NCI-H187 treated with DMSO at 0.1 percent for 48 hours (cell line): ENCODE measurements at regions not wholly inside any gene's neighbourhood (a gene's known extent, or its start where the extent isn't known, plus 50 kb on each side); places are given as distances from the start of the nearest gene placed in this dataset.

ENCODE experiments used
- DNase-seq: peaks from one replicate; lab custom pipeline; 2025; lab: John Stamatoyannopoulos, UW

DNA sequence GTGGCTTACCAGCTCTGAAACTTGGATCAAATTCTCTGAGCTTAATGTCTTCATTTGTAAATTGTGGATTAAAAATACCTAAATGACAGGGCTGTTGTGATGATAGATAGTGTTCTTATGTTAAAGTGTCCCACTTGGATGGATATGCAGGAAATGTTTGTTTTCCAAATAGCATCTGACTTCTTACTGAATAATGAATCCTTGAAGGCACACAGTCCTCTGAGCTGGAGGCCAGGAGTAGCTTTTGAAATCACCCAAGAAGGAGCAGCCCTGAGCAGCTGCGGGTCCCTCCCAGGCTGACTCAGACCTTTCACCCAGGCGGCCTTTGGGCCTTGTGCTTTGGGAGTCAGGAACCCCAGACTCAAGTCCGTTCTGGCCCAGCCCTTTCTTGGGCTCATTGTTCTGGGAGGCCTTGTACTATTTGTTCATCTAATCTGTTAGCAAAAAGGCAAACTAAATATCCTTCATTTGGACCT is 173.0 kb upstream of the GATA6 start:
- DNase-seq: no peak

DNA sequence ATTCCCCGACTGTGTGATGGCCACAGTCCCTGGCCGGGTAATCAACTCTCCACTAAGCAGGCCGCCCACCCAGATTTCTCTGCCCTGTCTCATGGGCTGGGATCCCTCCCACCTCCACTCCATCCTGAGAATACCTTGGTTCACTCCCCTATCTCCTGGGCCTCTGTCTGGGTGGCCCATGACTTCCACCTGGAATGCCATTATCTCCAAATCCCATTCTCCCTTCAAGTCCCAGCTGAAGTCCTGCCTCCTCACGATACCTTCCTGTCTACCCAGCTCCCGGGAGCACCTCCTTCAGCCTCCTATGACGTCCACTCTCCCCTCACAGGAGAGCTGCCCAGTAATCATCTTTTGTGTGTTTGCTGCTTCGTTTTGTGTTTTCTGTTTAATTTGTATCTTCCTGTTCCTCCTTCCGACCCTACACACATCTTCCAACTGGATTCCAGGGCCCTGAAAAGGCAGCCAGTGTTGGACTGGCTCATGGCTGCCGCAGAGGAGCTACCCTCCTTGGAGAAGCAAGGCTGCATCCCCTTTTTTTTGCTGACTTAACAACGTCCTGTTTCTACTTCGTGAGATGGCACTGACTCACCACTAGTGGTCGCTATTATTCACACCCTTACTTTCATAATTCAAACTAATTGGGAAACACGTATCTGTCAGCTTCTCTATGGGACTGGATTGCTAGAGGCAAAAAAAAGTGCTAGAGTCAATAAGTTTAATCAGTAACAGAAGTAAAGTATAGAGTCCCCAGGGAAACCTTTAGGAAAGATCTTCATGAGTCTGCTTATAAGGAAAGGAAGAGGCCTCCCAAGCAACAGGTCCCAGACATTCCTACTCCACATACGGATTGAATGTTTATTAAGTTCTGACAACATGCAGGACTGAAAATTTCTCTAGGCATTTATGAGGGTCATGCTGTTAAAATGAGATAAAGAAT is 171.9 kb upstream of the GATA6 start:
- no peak for DNase-seq

DNA sequence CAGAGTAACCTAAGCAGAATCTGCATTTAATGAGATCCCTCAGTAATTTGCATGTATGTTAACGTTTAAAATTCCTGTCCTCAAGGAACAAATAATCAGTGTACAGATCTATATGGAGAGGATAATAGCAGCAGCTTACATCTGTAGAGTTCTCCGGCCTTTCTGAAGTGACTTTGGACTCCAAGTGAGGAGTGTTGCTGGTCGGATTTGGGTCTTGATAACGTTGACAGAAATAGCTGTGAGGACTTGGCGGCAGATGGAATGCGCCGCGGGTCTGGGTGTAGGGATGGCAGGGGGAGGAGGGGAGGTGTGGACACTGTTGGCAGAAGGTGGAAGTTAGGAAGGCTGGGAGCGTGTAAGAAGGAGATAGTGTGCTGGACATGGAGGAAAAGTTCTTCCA is 170.9 kb upstream of the GATA6 start:
- DNase-seq: no peak

DNA sequence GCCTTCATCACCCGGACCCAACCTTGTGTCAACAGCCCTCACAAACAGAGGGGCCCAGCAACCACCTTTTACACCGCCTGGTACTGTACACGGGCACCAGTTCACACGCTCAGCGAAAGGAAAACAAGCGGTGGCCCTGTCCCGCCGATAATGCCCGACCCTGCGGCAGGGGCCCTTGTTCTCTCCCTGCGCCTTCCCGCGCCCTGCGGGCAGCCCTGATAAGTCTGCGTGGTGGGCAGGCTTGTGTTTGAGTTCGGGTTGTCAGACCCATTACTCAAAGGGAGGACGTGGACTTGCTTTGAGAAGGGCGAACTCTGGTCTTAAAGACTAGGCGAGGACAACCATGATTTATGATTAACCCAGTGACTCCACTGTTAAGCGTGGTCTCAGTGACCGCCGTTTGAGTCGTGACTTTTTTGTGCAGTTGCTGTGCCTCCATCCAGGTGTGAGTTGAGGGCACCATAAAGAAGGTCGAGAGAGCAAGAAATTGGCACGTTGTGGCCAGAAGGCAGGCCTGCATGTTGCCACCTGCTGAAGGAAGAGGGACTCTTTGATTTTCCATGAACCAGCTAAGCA is 167.4 kb upstream of the GATA6 start:
- no peak for DNase-seq

DNA sequence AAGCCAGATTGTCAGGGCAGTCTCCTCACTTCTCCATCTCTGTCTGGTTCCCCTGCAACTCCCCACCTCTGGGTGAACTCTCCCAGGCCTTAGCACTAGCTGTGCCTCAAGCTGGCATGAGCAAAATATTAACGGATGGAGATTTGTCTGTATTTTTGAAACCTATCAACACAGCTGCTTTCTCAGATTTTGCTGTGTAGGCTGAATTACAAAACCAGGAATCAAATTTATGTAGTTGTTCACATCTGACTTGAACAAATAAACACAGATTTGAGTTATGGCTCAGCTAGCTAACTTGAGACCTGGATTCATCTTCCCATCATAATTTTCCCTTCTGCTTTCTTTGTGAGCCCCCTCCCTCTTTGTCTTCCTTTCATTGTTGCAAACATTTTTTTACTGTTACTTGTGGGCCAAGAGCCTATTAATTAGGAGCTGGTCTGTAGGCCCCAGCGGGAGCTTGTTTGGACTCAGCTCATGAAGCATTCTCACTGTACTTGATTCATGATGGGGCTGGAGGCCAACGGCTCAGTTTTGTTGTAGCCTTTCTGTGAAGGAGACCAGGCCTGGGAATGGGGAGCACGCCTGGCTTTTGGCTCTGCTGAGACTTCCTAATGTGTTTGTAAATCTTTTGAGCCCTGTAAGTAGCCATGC is 164.1 kb upstream of the GATA6 start:
- no peak for DNase-seq

DNA sequence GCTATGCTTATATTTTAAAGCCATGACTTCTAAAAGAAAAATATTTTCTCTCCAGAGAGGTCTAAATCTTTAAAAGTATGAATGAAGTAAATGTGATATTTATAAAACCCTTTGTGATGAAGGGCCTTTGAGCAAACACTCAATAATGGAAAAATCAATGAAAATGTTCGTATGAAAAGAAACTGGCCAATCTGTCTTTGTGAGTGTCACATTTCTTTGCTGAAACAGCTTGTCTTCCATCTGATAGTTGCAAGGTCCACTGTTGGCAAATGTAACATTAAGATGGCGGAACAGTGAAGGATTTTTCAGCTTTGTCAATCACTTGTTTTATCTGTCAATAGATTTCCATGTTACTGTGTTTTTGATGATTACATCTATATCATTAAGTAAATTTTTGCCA is 162.9 kb upstream of the GATA6 start:
- no peak for DNase-seq

DNA sequence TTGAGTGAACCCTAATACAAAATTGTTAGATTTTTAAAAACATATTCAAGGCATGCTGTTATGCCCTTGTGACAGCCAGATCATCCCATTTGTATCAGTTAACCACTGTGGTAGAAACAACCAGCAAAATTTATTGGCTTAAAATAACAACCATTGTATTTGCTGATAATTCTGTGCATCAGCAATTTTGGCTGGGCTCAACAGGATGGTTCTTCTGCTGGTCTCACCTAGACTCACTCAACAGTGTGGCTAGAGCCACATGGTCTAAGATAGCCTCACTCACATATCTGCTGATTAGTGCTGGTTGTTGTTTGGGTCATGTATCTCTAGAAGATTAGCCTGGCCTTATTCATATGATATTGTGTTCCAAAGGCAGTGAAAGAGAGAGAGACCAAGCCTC is 160.1 kb upstream of the GATA6 start:
- no peak for DNase-seq

DNA sequence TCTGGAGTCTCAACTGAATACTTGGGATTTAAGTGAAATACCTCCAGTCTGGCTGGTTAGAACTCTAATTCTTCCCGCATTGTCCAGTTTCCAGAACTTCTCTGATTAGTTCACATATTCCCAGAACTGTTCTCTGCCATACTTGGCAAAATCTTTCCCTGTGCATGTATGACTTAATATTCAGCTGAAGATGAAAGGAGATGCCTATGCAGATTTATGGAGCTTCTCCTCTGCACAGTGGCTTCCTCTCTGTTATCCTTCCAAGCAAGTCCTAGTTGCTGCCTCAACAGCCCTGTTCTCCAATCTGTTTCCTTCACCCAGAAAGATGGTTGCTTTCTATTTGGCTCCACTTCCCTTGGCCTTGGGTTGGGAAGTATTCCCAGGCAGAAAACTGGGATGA is 155.4 kb upstream of the GATA6 start:
- no peak for DNase-seq

DNA sequence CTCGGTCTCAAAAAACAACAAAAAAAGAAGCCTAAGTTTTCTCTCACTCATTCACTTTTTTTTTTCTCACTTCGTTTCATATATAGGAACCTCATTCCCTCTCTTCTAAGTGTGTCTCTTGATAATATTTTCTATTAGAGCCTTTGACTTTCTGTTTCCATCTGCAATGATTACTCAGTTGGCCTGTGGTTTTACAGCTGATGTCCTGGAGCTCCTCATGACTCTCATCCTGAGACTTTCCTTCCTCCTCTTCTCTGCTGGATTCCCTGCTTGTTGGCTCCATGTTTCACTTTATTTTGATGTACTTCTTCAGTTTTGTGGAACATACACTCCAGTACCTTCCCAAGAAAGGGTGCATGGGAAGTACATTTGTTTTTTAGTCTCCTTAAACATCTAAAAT is 154.2 kb upstream of the GATA6 start:
- DNase-seq: no peak

DNA sequence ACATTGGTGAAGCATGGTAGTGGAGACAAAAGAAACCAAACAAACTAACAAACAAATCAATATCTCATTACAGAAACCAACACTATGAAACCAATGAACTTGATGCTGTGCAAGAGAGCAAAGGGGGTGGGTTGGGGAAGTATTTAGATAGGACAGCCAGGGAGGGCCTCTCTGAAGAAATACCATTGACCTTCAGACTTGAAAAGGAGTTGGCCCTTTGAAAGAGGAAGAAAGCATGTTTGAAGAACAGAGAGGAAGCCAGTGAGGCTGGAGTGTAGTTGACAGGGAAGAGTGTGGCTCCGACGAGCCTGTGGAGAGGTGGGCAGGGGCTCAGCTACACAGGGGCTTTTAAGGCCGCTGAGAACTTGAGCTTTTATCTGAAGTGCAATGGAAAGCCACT is 151.0 kb upstream of the GATA6 start:
- DNase-seq: no peak

DNA sequence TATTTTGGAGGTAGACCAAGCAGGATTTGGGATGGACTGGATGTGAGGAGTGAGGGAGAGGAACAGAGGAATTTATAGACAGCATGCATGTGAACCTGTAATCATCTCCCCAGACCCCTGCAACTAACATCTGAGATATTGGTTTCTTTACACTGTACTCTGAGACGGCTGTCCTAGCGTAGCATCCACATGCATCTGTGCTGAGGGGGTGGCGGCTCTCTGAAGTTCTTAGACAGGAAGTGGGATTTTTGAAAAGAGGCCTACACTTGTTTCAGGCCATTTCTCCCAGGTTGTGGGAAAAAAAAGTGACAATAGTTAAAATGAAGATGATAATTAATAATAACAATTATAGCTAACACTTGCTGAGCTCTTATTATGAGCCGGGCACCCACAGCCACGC is 150.2 kb upstream of the GATA6 start:
- DNase-seq: no peak

DNA sequence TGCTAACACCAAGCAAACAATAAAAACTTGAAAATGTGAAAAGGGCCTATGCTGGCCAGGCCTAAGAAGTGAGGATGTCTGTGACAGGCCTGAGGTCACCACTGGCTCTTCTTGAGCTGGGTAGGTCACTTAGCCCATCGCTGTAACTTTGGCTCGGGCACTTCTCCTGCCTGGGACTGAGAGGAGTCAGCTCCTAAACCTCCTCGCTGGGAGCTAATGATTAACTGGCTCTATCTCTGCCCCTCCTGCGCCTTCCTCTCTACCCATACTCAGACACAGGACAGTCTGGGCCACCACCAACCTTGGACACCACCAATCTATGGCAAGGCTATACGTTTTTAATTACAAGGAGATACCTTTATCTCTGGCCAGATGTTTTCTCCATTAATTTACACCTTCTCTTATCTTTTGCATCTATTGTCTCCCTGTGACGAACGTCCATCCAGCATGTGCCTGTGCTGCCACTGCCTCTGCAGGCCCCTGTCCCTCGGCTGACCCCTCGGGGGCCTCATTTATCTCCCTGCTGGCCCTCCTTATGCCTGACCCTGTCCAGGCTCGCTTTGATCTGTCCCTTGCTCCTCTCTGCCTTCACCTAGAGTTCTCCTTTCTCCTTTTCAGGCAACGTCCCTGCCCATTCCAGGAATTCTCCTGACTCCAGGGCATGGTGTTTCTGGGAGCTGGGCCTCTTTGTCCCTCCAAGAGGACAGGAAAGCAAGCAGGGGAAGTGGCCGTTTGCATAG is 149.1 kb upstream of the GATA6 start:
- no peak for DNase-seq

DNA sequence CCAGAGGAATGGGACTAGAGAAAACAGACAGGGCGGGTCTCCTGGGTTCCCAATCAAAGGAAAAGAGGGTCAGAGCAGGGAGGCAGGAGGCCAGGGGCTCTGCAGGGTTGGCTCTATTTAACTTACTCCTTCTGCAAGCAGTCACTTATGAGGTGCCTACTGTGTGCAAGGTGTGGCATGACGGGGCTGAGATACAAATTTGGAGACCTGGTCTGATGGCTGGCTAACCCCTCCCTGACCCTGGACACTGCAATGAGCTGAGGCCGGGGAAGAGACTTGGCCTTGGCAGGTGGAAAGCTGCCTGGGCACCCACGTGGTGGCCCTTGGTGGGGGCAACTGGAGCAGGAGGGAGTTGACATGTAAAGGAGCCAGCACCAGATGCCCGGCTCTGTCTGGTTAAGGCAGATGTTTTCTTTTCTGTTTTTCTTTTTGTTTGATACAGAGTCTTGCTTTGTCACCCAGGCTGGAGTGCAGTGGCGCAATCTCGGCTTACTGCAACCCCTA is 148.5 kb upstream of the GATA6 start:
- no peak for DNase-seq

DNA sequence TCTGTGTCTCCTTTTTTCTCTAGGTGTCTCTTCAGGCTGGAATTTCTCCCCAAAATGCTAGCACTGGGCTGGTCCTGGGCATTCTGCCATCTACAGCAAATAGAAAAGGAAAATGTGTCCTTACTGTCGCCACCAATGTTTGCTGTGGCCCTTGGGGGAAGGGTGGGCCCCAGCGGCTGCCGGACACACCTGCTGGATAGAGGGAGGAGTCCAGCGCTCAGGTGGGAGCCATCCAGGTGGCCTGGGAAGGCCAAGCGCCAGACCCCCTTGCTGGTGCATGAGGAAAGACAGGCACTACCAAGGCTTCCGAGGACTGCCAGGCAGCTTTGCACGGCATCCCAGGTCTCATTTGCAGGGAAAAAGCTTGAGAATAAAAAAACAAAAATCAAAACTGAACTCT is 147.7 kb upstream of the GATA6 start:
- DNase-seq: no peak

DNA sequence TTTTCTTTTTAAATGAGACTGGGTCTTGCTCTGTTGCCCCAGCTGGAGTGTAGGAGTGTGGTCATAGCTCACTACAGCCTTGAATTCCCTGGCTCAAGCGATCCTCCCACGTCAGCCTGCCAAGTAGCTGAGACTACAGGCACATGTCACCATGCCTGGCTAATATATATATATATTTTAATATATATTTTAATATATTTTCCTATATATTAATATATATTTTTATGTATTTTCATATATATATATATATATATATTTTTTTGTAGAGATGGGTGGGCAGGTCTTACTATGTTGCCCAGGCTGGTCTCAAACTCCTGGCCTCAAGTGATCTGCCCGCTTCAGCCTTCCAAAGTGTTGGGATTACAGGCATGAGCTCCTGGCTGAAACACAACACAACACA is 144.5 kb upstream of the GATA6 start:
- DNase-seq: no peak

DNA sequence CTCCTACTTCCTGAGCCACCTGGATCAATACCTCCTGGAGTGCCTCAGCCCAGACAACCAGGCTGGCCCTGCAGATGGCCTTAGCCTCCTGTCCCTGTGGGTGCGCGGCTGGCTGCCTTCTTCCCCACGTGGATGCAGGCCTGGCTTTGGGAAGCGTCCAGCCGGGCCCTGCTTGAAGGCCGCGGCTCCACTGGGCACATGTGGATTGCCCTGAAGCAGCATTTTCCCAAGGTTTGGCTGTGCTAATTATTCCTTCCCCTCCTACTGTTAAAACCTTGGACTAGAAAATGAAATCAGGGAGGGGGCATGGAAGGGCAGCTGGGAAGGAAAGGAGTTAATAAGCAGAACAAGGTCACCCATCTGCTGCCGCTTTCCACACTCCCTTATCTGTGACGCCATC is 143.0 kb upstream of the GATA6 start:
- no peak for DNase-seq

DNA sequence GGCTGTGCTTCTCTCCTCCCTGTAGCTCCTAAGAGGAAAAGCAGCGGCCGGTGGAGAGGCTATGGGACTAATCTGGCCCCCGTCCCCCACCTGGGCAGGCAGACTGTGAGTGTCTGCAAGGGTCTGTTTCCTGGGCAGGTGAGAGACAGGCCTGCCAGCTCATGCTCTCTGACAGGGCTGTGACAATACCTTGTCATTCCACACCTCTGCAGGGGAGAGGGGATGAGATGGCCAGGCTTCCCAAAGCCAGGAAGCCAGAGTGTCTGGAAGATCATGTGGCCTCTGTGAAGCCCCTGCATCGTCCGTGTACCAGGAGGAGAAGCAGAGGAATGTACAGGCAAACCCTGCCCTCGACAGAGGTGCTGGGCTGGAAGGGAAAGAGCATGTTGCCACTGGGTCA is 142.5 kb upstream of the GATA6 start:
- DNase-seq: no peak

DNA sequence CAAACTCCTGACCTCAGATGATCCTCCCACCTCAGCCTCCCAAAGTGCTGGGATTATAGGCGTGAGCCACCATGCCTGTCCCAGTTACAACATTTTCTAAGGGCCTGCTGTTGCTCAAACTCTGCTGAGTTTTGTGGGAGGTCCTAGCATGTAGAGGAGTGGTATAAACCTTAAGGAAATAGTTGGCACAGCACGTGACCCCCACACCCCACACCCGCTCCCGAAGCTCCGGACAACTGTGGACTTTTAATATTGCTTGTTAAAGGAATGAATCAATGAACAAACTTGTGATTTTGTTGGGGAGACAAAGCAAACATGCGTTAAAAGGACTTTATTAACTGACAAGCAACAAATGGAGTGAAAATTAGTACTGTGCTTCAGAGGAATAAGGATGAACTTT is 137.8 kb upstream of the GATA6 start:
- no peak for DNase-seq

DNA sequence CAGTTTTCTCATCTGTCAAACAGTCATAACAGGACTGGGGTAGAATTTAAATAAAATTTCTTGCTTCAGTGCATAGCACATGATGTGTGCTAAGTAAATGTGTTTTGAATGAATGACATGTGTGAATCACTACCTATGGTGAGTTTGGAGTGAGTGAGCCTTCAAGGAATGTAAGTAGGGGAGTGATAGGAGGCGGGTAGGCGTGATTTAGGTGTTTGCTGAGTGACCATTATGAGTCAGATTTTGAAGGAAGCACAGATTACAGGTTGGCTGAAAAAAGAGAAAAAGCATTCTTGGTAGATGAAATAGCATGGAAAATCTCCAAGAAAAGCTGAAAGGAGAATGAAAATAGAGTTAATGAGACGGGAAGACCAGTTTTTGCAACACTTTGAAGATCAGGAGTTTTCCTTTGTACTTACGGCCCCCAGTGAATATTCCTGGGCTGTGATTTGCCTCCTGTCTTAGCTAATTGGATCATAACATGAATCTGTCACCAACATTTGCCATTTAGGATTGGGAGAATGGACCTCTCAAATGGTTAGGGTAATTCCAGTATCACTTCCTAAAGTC is 136.9 kb upstream of the GATA6 start:
- no peak for DNase-seq

DNA sequence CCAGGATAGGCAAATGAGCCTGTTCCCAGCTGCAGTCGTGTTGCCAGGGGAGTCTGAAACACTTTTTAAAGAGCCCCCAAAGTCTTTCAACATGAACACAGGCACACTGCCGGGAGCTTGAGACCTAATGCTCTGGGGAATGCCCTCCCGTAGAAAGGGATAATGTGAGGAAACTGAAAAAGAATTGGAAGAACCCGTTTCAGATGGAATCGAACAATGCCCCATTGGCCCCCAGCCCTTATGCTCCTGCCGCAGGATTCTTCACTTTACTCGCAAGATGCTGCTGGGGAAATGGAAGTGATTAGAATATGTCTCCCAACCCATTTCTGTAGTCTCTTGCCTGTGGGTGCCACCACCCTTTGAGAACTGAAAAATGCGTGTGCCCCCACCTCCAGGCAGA is 136.3 kb upstream of the GATA6 start:
- no peak for DNase-seq

DNA sequence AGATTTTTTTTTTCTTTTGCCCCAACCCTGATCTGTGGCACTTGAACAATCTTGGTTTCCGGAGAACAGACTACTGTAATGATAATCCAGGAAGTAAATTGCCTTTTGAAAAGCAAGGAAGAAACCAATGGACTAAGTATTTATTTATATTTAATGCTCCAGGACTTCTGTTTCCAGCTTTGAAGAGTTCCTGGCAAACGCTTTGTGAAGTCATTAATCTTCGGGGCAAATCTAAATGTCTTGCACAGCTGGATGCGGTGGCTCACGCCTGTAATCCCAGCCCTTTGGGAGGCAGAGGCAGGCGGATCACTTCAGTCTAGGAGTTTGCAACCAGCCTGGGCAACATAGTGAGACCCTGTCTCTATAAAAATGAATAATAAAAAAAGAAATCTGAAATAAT is 135.1 kb upstream of the GATA6 start:
- no peak for DNase-seq

DNA sequence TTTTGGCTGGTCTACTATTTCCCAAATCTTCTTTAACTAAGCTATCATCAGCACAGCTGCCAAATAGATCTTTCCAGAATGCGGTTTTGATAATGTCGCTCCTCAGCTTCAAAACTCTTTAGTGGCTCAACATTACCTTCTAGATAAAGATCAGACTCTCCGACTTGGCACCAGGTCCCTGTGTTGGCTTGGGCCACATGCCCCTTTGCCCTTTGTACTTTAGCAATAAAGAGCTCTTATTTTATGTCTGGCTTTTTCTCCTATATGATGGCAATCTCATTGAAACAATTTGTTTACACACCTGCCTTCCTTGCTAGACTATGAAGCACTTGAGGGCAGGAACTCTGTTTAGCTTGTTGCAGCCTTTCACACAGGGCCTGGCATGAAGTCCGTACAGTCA is 128.9 kb upstream of the GATA6 start:
- DNase-seq: no peak
